ENCODE measurements at regions not wholly inside any gene's neighbourhood (a gene's known extent, or its start where the extent isn't known, plus 50 kb on each side); places are given as distances from the start of the nearest gene placed in this dataset.

GRCh38 chr13:34040863-34041262, 222.9 kb downstream of the RFC3 start:
- Histone ChIP-seq H3K4me3 (ENCODE audit: insufficient read depth, low read depth, low read length) (no peak overlapping the region), H2BK15ac (ENCODE audit: low read depth, low read length) (no peak overlapping the region), H2AFZ (replicated peaks; ENCODE audit: low read length, poor library complexity) (no peak overlapping the region), H3K27ac (ENCODE audit: insufficient read depth, low read length) (no peak overlapping the region), H3K36me3 (ENCODE audit: control insufficient read depth, insufficient read depth, low read length) (no peaks in the 10 kb centered on the region), H3K27me3 (ENCODE audit: control insufficient read depth, insufficient read depth, low read length) (no peaks in the 10 kb centered on the region), H3K56ac (ENCODE audit: extremely low read depth, insufficient read depth, low read length) (no peak overlapping the region), H3K79me1 (ENCODE audit: low read depth in 1 of 2, low read length in 2 of 2) (no peaks in the 10 kb centered on the region), H3K14ac (replicated peaks; ENCODE audit: low read depth, low read length) (no peak overlapping the region), H3K4me1 (ENCODE audit: control insufficient read depth, insufficient read depth, low read length) (peaks cover 2% of the 10 kb centered on the region; the same call in 1 of the 2 replicates), H2BK20ac (ENCODE audit: low read depth, low read length) (no peak overlapping the region), H4K20me1 (ENCODE audit: insufficient read depth, low read length) (no peaks in the 10 kb centered on the region), H2AK9ac (replicated peaks; ENCODE audit: low read depth, low read length, poor library complexity) (no peak overlapping the region), H3K4ac (ENCODE audit: low read depth, low read length) (no peak overlapping the region), H3K23ac (ENCODE audit: low read depth, low read length) (no peak overlapping the region), H3K4me2 (ENCODE audit: low read depth, low read length) (no peak overlapping the region), H3K9me3 (ENCODE audit: control insufficient read depth, insufficient read depth, low read length) (no peaks in the 10 kb centered on the region), H2BK5ac (ENCODE audit: low read depth, low read length, poor library complexity, severe bottlenecking) (no peak overlapping the region), H4K5ac (ENCODE audit: low read depth, low read length) (no peak overlapping the region), H3K9me1 (ENCODE audit: insufficient read depth, low read length) (no peaks in the 10 kb centered on the region), H4K8ac (ENCODE audit: low read depth in 2 of 2, low read length in 2 of 2) (no peak overlapping the region), H3K9ac (ENCODE audit: low read depth, low read length) (no peak overlapping the region), H2BK120ac (ENCODE audit: low read depth, low read length) (no peak overlapping the region), H2AK5ac (ENCODE audit: low read depth, low read length) (no peak overlapping the region), H3K18ac (ENCODE audit: low read depth, low read length) (no peak overlapping the region), H4K91ac (ENCODE audit: insufficient read depth, low read depth, low read length) (no peak overlapping the region)
- BruUV-seq (replicated peaks): no TSS peak
- no CpG with 5 or more reads among the region's 4 CpGs for WGBS, 2 experiments (ENCODE audit: extremely low coverage in 2 of 2, insufficient read length in 1 of 2)
- intact Hi-C loops (cut with micrococcal nuclease): no loop called here
- DNase-seq (no peak), ATAC-seq (ENCODE audit: low read depth) (no peak)
- TF ChIP-seq CHD1 (IDR thresholded peaks at IDR 0.05; ENCODE audit: low read depth, low read length) (no peak), MAFK (IDR thresholded peaks at IDR 0.05; ENCODE audit: low read depth, low read length) (no peak), MXI1 (IDR thresholded peaks at IDR 0.05; ENCODE audit: borderline replicate concordance, low read depth, low read length) (no peak), SMC3 (IDR thresholded peaks at IDR 0.05; ENCODE audit: low read depth, low read length) (no peak), POLR2A (IDR thresholded peaks at IDR 0.05; ENCODE audit: low read depth, low read length) (no peak), FOS (IDR thresholded peaks at IDR 0.05; ENCODE audit: low read depth, low read length) (no peak), USF2 (IDR thresholded peaks at IDR 0.05; ENCODE audit: low read depth, low read length) (no peak), CEBPB (IDR thresholded peaks at IDR 0.05; ENCODE audit: low read depth, low read length) (no peak), CTCF (conservative IDR thresholded peaks at IDR 0.05; ENCODE audit: low read depth, low read length) (no peak), BHLHE40 (IDR thresholded peaks at IDR 0.05; ENCODE audit: low read depth, low read length) (no peak), RCOR1 (IDR thresholded peaks at IDR 0.05; ENCODE audit: insufficient replicate concordance, low read length) (no peak), MAZ (IDR thresholded peaks at IDR 0.05; ENCODE audit: borderline replicate concordance, low read depth, low read length) (no peak), RAD21 (IDR thresholded peaks at IDR 0.05; ENCODE audit: low read length) (no peak)
- CTCF ChIA-PET: no interaction called here
- in situ Hi-C loops (cut with MboI; ENCODE audit: low sequenced_read_pairs): no loop called here
- dilution Hi-C loops (cut with HindIII; ENCODE audit: low sequenced_read_pairs, unreplicated experiment): no loop called here
- POLR2A ChIA-PET (ENCODE audit: unreplicated experiment): no interaction called here

Measured in IMR-90 (cell line).